CD14-positive monocyte (primary cell): ENCODE measurements at regions not wholly inside any gene's neighbourhood (a gene's known extent, or its start where the extent isn't known, plus 50 kb on each side); places are given as distances from the start of the nearest gene placed in this dataset.

ENCODE experiments used
- DNase-seq, 3 donors: peaks; one replicate each; pipeline ENCODE4 v3.0.0-alpha.2; 2011 to 2022
- H2AFZ ChIP-seq: 2 replicates; pipeline ENCODE4 v1.6.0; 2012; ENCODE audit warnings: mild to moderate bottlenecking, low read depth, low read length, inconsistent platforms; ENCODE audit not compliant: insufficient read depth, poor library complexity, severe bottlenecking
- H3K27ac ChIP-seq, 2 donors: 1 replicate in 1 of 2; 2 replicates in 1 of 2; pipeline ENCODE4 v1.5.1; 2012 to 2013; ENCODE audit warnings: low read length in 2 of 2, control low read depth in 1 of 2, inconsistent platforms in 1 of 2, low read depth in 1 of 2, mild to moderate bottlenecking in 1 of 2
- H3K27me3 ChIP-seq, 2 donors: one replicate each; pipeline versions ENCODE4 v1.6.0 to v1.6.1; 2011 to 2013; ENCODE audit warnings: low read length in 2 of 2; ENCODE audit not compliant: control insufficient read depth in 2 of 2, insufficient read depth in 2 of 2
- H3K36me3 ChIP-seq, 2 donors: replicated peaks in 1 of 2; 1 replicate in 1 of 2; 2 replicates in 1 of 2; pipeline versions ENCODE4 v1.5.1 to v1.6.1; 2012 to 2013; ENCODE audit warnings: low read length in 2 of 2, control low read depth in 1 of 2, inconsistent platforms in 1 of 2, mild to moderate bottlenecking in 1 of 2; ENCODE audit not compliant: insufficient read depth in 2 of 2, control insufficient read depth in 1 of 2
- H3K4me1 ChIP-seq, 2 donors: 1 replicate in 1 of 2; 2 replicates in 1 of 2; pipeline versions ENCODE4 v1.5.1 to v1.6.1; 2012 to 2013; ENCODE audit warnings: low read length in 2 of 2, control low read depth in 1 of 2, inconsistent platforms in 1 of 2, mild to moderate bottlenecking in 1 of 2, moderate library complexity in 1 of 2; ENCODE audit not compliant: insufficient read depth in 2 of 2, control insufficient read depth in 1 of 2
- H3K4me2 ChIP-seq: replicated peaks from 2 replicates; pipeline ENCODE3; 2012; ENCODE audit warnings: low read length, moderate library complexity, mild to moderate bottlenecking; ENCODE audit not compliant: poor library complexity, severe bottlenecking; ENCODE audit errors: extremely low read depth
- H3K4me3 ChIP-seq, 3 experiments: fragments of 200-600 bp in 1 of 3; sonication (generic) in 1 of 3; replicated peaks in 1 of 3; 1 replicate in 2 of 3; 2 replicates in 1 of 3; pipeline ENCODE4 v1.5.1; 2011 to 2013; ENCODE audit warnings: low read length in 3 of 3, mild to moderate bottlenecking in 3 of 3, control low read depth in 2 of 3, low read depth in 2 of 3, inconsistent platforms in 1 of 3, moderate library complexity in 1 of 3
- H3K79me2 ChIP-seq: 2 replicates; pipeline ENCODE4 v1.6.0; 2012; ENCODE audit warnings: mild to moderate bottlenecking, control low read depth, inconsistent platforms, low read length, moderate library complexity; ENCODE audit not compliant: insufficient read depth
- H3K9ac ChIP-seq: 2 replicates; pipeline ENCODE4 v1.6.0; 2017; ENCODE audit warnings: low read length, mild to moderate bottlenecking; ENCODE audit not compliant: insufficient read depth, poor library complexity, severe bottlenecking
- H3K9me3 ChIP-seq, 2 donors: replicated peaks in 1 of 2; 1 replicate in 1 of 2; 2 replicates in 1 of 2; pipeline versions ENCODE4 v1.5.1 to v1.6.1; 2012 to 2013; ENCODE audit warnings: low read length in 2 of 2, control low read depth in 1 of 2; ENCODE audit not compliant: control insufficient read depth in 1 of 2, insufficient read depth in 1 of 2
- H4K20me1 ChIP-seq: 2 replicates; pipeline ENCODE4 v1.6.0; 2012; ENCODE audit warnings: mild to moderate bottlenecking, low read length, control low read depth, moderate library complexity; ENCODE audit not compliant: insufficient read depth
- H3K27ac Mint-ChIP-seq, 7 donors: one replicate each; pipeline ENCODE4 v1.8.0; 2020; ENCODE audit warnings: mild to moderate bottlenecking in 7 of 7, mixed read lengths in 7 of 7, moderate library complexity in 6 of 7, inconsistent platforms in 2 of 7
- H3K27me3 Mint-ChIP-seq, 3 donors: one replicate each; pipeline ENCODE4 v1.8.0; 2021 to 2022; ENCODE audit warnings: low read depth in 3 of 3, mild to moderate bottlenecking in 3 of 3, mixed read lengths in 3 of 3, moderate library complexity in 3 of 3, inconsistent platforms in 1 of 3
- H3K36me3 Mint-ChIP-seq, 2 donors: one replicate each; pipeline ENCODE4 v1.8.0; 2020; ENCODE audit warnings: mixed read lengths in 2 of 2, inconsistent platforms in 1 of 2, mild to moderate bottlenecking in 1 of 2
- H3K4me1 Mint-ChIP-seq: one replicate; pipeline ENCODE4 v1.8.0; 2020; ENCODE audit warnings: mild to moderate bottlenecking, mixed read lengths
- H3K4me3 Mint-ChIP-seq, 2 donors: one replicate each; pipeline ENCODE4 v1.8.0; 2020; ENCODE audit warnings: mild to moderate bottlenecking in 2 of 2, mixed read lengths in 2 of 2, moderate library complexity in 1 of 2
- H3K9me3 Mint-ChIP-seq, 7 donors: one replicate each; pipeline ENCODE4 v1.8.0; 2020 to 2022; ENCODE audit warnings: mixed read lengths in 7 of 7, mild to moderate bottlenecking in 6 of 7, moderate library complexity in 6 of 7, inconsistent platforms in 2 of 7
- WGBS: methylation state at CpG from one replicate; pipeline ENCODE4 v1.1.5; 2013; ENCODE audit warnings: missing lambda C conversion rate; ENCODE audit not compliant: insufficient coverage; 5-methylcytosine and 5-hydroxymethylcytosine counted together
- intact Hi-C, 2 donors: fragments of 100-400 bp; cut with micrococcal nuclease; formaldehyde crosslinking; loops; one replicate each; pipeline versions ENCODE4 v1.15.0 to v1.15.1; 2023
- TF ChIP-seq, protein P1 (sequence below): fragments of 200-600 bp; IDR thresholded peaks from one replicate; pipeline ENCODE4 v1.8.0; 2022; ENCODE audit warnings: antibody characterized with exemption, mild to moderate bottlenecking

- Histone ChIP-seq H3K79me2 (no peaks in the 10 kb centered on the region), H3K9ac (no peak overlapping the region), H3K4me2 (no peak overlapping the region), H3K36me3 (no peaks in the 10 kb centered on the region), H4K20me1 (no peaks in the 10 kb centered on the region), H2AFZ (no peak overlapping the region), H3K27ac (no peak overlapping the region), H3K9me3 (no peaks in the 10 kb centered on the region), H3K27me3 (no peaks in the 10 kb centered on the region), H3K4me1 (no peaks in the 10 kb centered on the region), H3K4me3 (no peak overlapping the region)
- Mint-ChIP-seq H3K4me3 (no peak overlapping the region), H3K4me1 (no peaks in the 10 kb centered on the region), H3K27me3 (peaks cover 0 to 2% (median 0%) of the 10 kb centered on the region in 3 donors), H3K36me3 (no peaks in the 10 kb centered on the region), H3K9me3 (no peaks in the 10 kb centered on the region), H3K27ac (no peak overlapping the region)
- TF ChIP-seq, protein P1, sequence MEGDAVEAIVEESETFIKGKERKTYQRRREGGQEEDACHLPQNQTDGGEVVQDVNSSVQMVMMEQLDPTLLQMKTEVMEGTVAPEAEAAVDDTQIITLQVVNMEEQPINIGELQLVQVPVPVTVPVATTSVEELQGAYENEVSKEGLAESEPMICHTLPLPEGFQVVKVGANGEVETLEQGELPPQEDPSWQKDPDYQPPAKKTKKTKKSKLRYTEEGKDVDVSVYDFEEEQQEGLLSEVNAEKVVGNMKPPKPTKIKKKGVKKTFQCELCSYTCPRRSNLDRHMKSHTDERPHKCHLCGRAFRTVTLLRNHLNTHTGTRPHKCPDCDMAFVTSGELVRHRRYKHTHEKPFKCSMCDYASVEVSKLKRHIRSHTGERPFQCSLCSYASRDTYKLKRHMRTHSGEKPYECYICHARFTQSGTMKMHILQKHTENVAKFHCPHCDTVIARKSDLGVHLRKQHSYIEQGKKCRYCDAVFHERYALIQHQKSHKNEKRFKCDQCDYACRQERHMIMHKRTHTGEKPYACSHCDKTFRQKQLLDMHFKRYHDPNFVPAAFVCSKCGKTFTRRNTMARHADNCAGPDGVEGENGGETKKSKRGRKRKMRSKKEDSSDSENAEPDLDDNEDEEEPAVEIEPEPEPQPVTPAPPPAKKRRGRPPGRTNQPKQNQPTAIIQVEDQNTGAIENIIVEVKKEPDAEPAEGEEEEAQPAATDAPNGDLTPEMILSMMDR = no peak
- intact Hi-C loops = no loop called here
- no peak for DNase-seq
- WGBS = 31% methylated on average over 3 of the region's 8 CpGs
Observed at GRCh38 chr9:18056269-18056992, 417.5 kb upstream of the ADAMTSL1 start.

DNA sequence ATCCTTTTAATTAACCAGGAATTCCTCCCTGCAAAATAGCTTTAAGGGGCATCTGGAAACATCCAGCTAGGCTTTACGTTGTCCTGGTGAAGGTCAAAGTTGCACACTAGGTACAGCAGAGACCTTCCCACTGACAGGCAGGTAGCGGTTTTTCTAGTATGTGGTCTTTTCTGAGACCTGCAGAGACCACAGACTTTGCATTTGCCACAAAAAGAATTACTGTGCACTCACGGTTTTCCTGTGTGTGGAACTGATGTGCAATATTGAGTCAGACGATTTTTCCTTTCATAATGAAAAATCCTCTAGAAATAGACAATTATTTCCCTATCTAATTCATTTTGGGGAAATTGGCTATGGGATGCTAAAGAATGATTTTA, 417.0 kb upstream of the ADAMTSL1 start:
- Histone ChIP-seq H3K27ac (no peak overlapping the region), H3K9me3 (no peaks in the 10 kb centered on the region), H3K27me3 (no peaks in the 10 kb centered on the region), H3K9ac (no peak overlapping the region), H3K4me1 (no peaks in the 10 kb centered on the region), H3K4me3 (no peak overlapping the region), H3K79me2 (no peaks in the 10 kb centered on the region), H2AFZ (no peak overlapping the region), H4K20me1 (no peaks in the 10 kb centered on the region), H3K4me2 (no peak overlapping the region), H3K36me3 (no peaks in the 10 kb centered on the region)
- Mint-ChIP-seq H3K27ac (no peak overlapping the region), H3K4me1 (no peaks in the 10 kb centered on the region), H3K4me3 (no peak overlapping the region), H3K27me3 (peaks cover 0 to 2% (median 0%) of the 10 kb centered on the region in 3 donors), H3K36me3 (no peaks in the 10 kb centered on the region), H3K9me3 (no peaks in the 10 kb centered on the region)
- WGBS = 40% methylated on average over 1 of the region's 4 CpGs
- TF ChIP-seq, protein P1 = no peak
- no peak for DNase-seq
- intact Hi-C loops = no loop called here
